ENCODE measurements at regions not wholly inside any gene's neighbourhood (a gene's known extent, or its start where the extent isn't known, plus 50 kb on each side); places are given as distances from the start of the nearest gene placed in this dataset.
"Not testable (repeated sequence)": the region's sequence is repeated elsewhere in the genome, so short reads cannot be mapped to it uniquely, and the experiment has no call there.

GRCh38 chr20:29883514-29884219 is 1373.8 kb upstream of the DEFB115 start:
- not testable (repeated sequence) for DNase-seq

- not testable (repeated sequence) for DNase-seq
Observed at GRCh38 chr20:29884322-29884721, 1373.1 kb upstream of the DEFB115 start.

- DNase-seq: not testable (repeated sequence)
Observed at GRCh38 chr20:29885282-29886185, 1371.9 kb upstream of the DEFB115 start.

GRCh38 chr20:29891555-29891954 is 1365.9 kb upstream of the DEFB115 start:
- not testable (repeated sequence) for DNase-seq
